OCI-LY1 (cell line): ENCODE measurements at regions not wholly inside any gene's neighbourhood (a gene's known extent, or its start where the extent isn't known, plus 50 kb on each side); places are given as distances from the start of the nearest gene placed in this dataset.

Experiments used
- EZH2 ChIP-seq: fragments of 200-600 bp; sonication (generic), shearing (Covaris generic); IDR thresholded peaks from 2 replicates; pipeline ENCODE4 v1.8.0; 2017; ENCODE audit warnings: borderline replicate concordance, mixed run types, mild to moderate bottlenecking, antibody characterized with exemption, low read length, moderate library complexity, mixed read lengths
- TF ChIP-seq, protein P1 (sequence below): fragments of 200-600 bp; sonication (generic), shearing (Covaris generic); IDR thresholded peaks from 2 replicates; pipeline ENCODE4 v1.5.1; 2017; ENCODE audit warnings: mild to moderate bottlenecking, antibody characterized with exemption, low read length, moderate library complexity, mixed read lengths

GRCh38 chr4:145316897-145317574 lies 136.6 kb upstream of the OTUD4 start:
- TF ChIP-seq, protein P1, sequence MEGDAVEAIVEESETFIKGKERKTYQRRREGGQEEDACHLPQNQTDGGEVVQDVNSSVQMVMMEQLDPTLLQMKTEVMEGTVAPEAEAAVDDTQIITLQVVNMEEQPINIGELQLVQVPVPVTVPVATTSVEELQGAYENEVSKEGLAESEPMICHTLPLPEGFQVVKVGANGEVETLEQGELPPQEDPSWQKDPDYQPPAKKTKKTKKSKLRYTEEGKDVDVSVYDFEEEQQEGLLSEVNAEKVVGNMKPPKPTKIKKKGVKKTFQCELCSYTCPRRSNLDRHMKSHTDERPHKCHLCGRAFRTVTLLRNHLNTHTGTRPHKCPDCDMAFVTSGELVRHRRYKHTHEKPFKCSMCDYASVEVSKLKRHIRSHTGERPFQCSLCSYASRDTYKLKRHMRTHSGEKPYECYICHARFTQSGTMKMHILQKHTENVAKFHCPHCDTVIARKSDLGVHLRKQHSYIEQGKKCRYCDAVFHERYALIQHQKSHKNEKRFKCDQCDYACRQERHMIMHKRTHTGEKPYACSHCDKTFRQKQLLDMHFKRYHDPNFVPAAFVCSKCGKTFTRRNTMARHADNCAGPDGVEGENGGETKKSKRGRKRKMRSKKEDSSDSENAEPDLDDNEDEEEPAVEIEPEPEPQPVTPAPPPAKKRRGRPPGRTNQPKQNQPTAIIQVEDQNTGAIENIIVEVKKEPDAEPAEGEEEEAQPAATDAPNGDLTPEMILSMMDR: no peak
- no peak for TF ChIP-seq EZH2
